Skeletal muscle satellite cell (primary cell): ENCODE measurements at regions not wholly inside any gene's neighbourhood (a gene's known extent, or its start where the extent isn't known, plus 50 kb on each side); places are given as distances from the start of the nearest gene placed in this dataset.

ENCODE experiments used
- H3K27me3 ChIP-seq: 2 replicates; pipeline ENCODE4 v1.7.0; 2013; ENCODE audit warnings: low read length; ENCODE audit not compliant: control insufficient read depth, insufficient read depth
- H3K36me3 ChIP-seq: 2 replicates; pipeline ENCODE4 v1.7.0; 2013; ENCODE audit warnings: mild to moderate bottlenecking, control low read depth, low read length; ENCODE audit not compliant: insufficient read depth
- H3K4me1 ChIP-seq: 2 replicates; pipeline ENCODE4 v1.7.0; 2013; ENCODE audit warnings: low read length; ENCODE audit not compliant: control insufficient read depth, insufficient read depth
- H3K4me2 ChIP-seq: 2 replicates; pipeline ENCODE4 v1.7.0; 2013; ENCODE audit warnings: mild to moderate bottlenecking, low read length
- H3K4me3 ChIP-seq: 2 replicates; pipeline ENCODE4 v1.7.0; 2013; ENCODE audit warnings: low read length
- H3K9ac ChIP-seq: 2 replicates; pipeline ENCODE4 v1.7.0; 2013; ENCODE audit warnings: mild to moderate bottlenecking, low read depth, low read length, moderate library complexity
- H3K9me3 ChIP-seq: replicated peaks from 2 replicates; pipeline ENCODE4 v1.7.0; 2013; ENCODE audit warnings: mild to moderate bottlenecking, control low read depth, low read length

- no peak overlapping the region for H3K4me3 ChIP-seq
- no peak overlapping the region for H3K4me2 ChIP-seq
- H3K36me3 ChIP-seq: no peaks in the 10 kb centered on the region
- H3K4me1 ChIP-seq: no peaks in the 10 kb centered on the region
- peaks cover 48% of the 10 kb centered on the region for H3K27me3 ChIP-seq
- H3K9me3 ChIP-seq: no peaks in the 10 kb centered on the region
- no peak overlapping the region for H3K9ac ChIP-seq
These were observed 51.9 kb upstream of the TSPAN11 start for GRCh38 chr12:30874455-30875321.

- Histone ChIP-seq H3K27me3 (peaks cover 25% of the 10 kb centered on the region), H3K4me2 (no peak overlapping the region), H3K4me3 (no peak overlapping the region), H3K4me1 (no peaks in the 10 kb centered on the region), H3K9me3 (no peaks in the 10 kb centered on the region), H3K9ac (no peak overlapping the region), H3K36me3 (no peaks in the 10 kb centered on the region)
These were observed 55.9 kb upstream of the TSPAN11 start for GRCh38 chr12:30870491-30871265.

GRCh38 chr12:30867415-30867814, 59.1 kb upstream of the TSPAN11 start:
- peaks cover 43% of the 10 kb centered on the region for H3K27me3 ChIP-seq
- no peaks in the 10 kb centered on the region for H3K4me1 ChIP-seq
- no peaks in the 10 kb centered on the region for H3K9me3 ChIP-seq
- no peak overlapping the region for H3K4me3 ChIP-seq
- no peak overlapping the region for H3K4me2 ChIP-seq
- H3K36me3 ChIP-seq: no peaks in the 10 kb centered on the region
- no peak overlapping the region for H3K9ac ChIP-seq

- Histone ChIP-seq H3K4me2 (no peak overlapping the region), H3K4me1 (no peaks in the 10 kb centered on the region), H3K9me3 (no peaks in the 10 kb centered on the region), H3K36me3 (no peaks in the 10 kb centered on the region), H3K27me3 (peaks cover 52% of the 10 kb centered on the region), H3K4me3 (no peak overlapping the region), H3K9ac (no peak overlapping the region)
These were observed 60.3 kb upstream of the TSPAN11 start for GRCh38 chr12:30866256-30866655.

- H3K4me3 ChIP-seq: no peak overlapping the region
- no peak overlapping the region for H3K4me2 ChIP-seq
- H3K4me1 ChIP-seq: no peaks in the 10 kb centered on the region
- H3K36me3 ChIP-seq: no peaks in the 10 kb centered on the region
- H3K9me3 ChIP-seq: no peaks in the 10 kb centered on the region
- H3K27me3 ChIP-seq: peaks cover 59% of the 10 kb centered on the region
- no peak overlapping the region for H3K9ac ChIP-seq
These were observed 62.7 kb upstream of the TSPAN11 start for GRCh38 chr12:30863839-30864238.

GRCh38 chr12:30862486-30862885, 64.1 kb upstream of the TSPAN11 start:
- Histone ChIP-seq H3K27me3 (peaks cover 64% of the 10 kb centered on the region), H3K9me3 (no peaks in the 10 kb centered on the region), H3K4me1 (no peaks in the 10 kb centered on the region), H3K4me2 (no peak overlapping the region), H3K9ac (no peak overlapping the region), H3K4me3 (no peak overlapping the region), H3K36me3 (no peaks in the 10 kb centered on the region)

GRCh38 chr12:30859226-30859625, 67.3 kb upstream of the TSPAN11 start:
- H3K4me3 ChIP-seq: no peak overlapping the region
- peaks cover 52% of the 10 kb centered on the region for H3K27me3 ChIP-seq
- no peaks in the 10 kb centered on the region for H3K4me1 ChIP-seq
- H3K36me3 ChIP-seq: no peaks in the 10 kb centered on the region
- H3K4me2 ChIP-seq: no peak overlapping the region
- H3K9me3 ChIP-seq: no peaks in the 10 kb centered on the region
- H3K9ac ChIP-seq: no peak overlapping the region

- H3K27me3 ChIP-seq: peaks cover 50% of the 10 kb centered on the region
- H3K4me1 ChIP-seq: no peaks in the 10 kb centered on the region
- no peak overlapping the region for H3K9ac ChIP-seq
- H3K4me3 ChIP-seq: no peak overlapping the region
- H3K36me3 ChIP-seq: no peaks in the 10 kb centered on the region
- H3K9me3 ChIP-seq: no peaks in the 10 kb centered on the region
- H3K4me2 ChIP-seq: no peak overlapping the region
These were observed 68.1 kb upstream of the TSPAN11 start for GRCh38 chr12:30858471-30858870.

GRCh38 chr12:30853561-30854133, 72.9 kb upstream of the TSPAN11 start:
- H3K36me3 ChIP-seq: no peaks in the 10 kb centered on the region

GRCh38 chr12:30850684-30851083, 75.9 kb upstream of the TSPAN11 start:
- H3K4me3 ChIP-seq: no peak overlapping the region
- no peaks in the 10 kb centered on the region for H3K9me3 ChIP-seq

More at GRCh38 chr12:30853561-30854133, 72.9 kb upstream of the TSPAN11 start:
- H3K4me1 ChIP-seq: no peaks in the 10 kb centered on the region
- H3K4me2 ChIP-seq: no peak overlapping the region
- H3K27me3 ChIP-seq: peaks cover 29% of the 10 kb centered on the region
- no peak overlapping the region for H3K4me3 ChIP-seq
- H3K9ac ChIP-seq: no peak overlapping the region
- H3K9me3 ChIP-seq: no peaks in the 10 kb centered on the region

GRCh38 chr12:30847259-30847658, 79.3 kb upstream of the TSPAN11 start:
- H3K4me3 ChIP-seq: no peak overlapping the region
- H3K9ac ChIP-seq: no peak overlapping the region
- H3K27me3 ChIP-seq: peaks cover 23% of the 10 kb centered on the region
- H3K4me2 ChIP-seq: no peak overlapping the region
- no peaks in the 10 kb centered on the region for H3K4me1 ChIP-seq
- no peaks in the 10 kb centered on the region for H3K36me3 ChIP-seq
- H3K9me3 ChIP-seq: no peaks in the 10 kb centered on the region

More at GRCh38 chr12:30850684-30851083, 75.9 kb upstream of the TSPAN11 start:
- Histone ChIP-seq H3K36me3 (no peaks in the 10 kb centered on the region), H3K9ac (no peak overlapping the region), H3K4me2 (no peak overlapping the region), H3K4me1 (no peaks in the 10 kb centered on the region), H3K27me3 (peaks cover 29% of the 10 kb centered on the region)
